Pancreas (tissue), 10 donors: ENCODE measurements at regions not wholly inside any gene's neighbourhood (a gene's known extent, or its start where the extent isn't known, plus 50 kb on each side); places are given as distances from the start of the nearest gene placed in this dataset.

Experiments
- ATAC-seq, 4 donors: fragments of 200-7000 bp; cut with Tn5 transposase; one replicate each; pipeline versions ENCODE4 v1.8.0 to v1.9.1; 2020; ENCODE audit warnings: mild to moderate bottlenecking in 4 of 4, moderate library complexity in 4 of 4
- DNase-seq, 6 donors: peaks; one replicate each; pipeline ENCODE4 v3.0.0-alpha.2; 2020
- FAIRE-seq: peaks from 2 replicates; lab custom pipeline; 2012; peaks lifted over from hg19 to GRCh38; lab: Jason Lieb, UNC
- H3K27ac ChIP-seq, 4 donors: fragments of 200-600 bp; sonication (generic); 1 replicate in 3 of 4; 2 replicates in 1 of 4; pipeline versions ENCODE4 v1.5.0 to v1.8.0; 2020
- H3K27me3 ChIP-seq, 4 donors: fragments of 200-600 bp; one replicate each; pipeline ENCODE4 v1.8.0; 2021
- H3K36me3 ChIP-seq, 3 donors: fragments of 200-600 bp; sonication (generic) in 1 of 3; one replicate each; pipeline versions ENCODE4 v1.5.0 to v1.8.0; 2020 to 2021
- H3K4me1 ChIP-seq, 3 donors: fragments of 200-600 bp; one replicate each; pipeline ENCODE4 v1.8.0; 2021
- H3K4me3 ChIP-seq, 4 donors: fragments of 200-600 bp; sonication (generic) in 2 of 4; one replicate each; pipeline versions ENCODE4 v1.5.0 to v1.8.0; 2020 to 2021
- H3K9me3 ChIP-seq, 4 donors: fragments of 200-600 bp; one replicate each; pipeline ENCODE4 v1.8.0; 2021
- WGBS, 2 donors: extraction: QIAGEN DNeasy Blood & Tissue Kit; methylation state at CpG; one replicate each; pipeline ENCODE4 v1.1.7; 2013; 5-methylcytosine and 5-hydroxymethylcytosine counted together
- intact Hi-C, 3 donors: fragments of 100-400 bp; cut with DNase I; formaldehyde crosslinking; loops; one replicate each; pipeline versions ENCODE4 v1.11.1 to v1.14.2; 2022
- TF ChIP-seq, protein P1 (sequence below), 4 donors: fragments of 200-600 bp; sonication (generic) in 3 of 4; IDR thresholded peaks; one replicate each; pipeline versions ENCODE4 v1.5.0 to v1.8.0; 2021; ENCODE audit warnings: antibody characterized with exemption in 4 of 4
- donor health status: healthy with polysubstance abuse.
- donor health status: DM: no; HTN: no; CAD: no; lungs with moderate emphysema.
- donor health status: DM: no; HTN: no; CAD: no.
- donor health status: control.
- donor health status: control.
- donor health status: Bipolar disorder and iron deficiency.
- donor health status: DM: yes; HTN: yes; CAD: no.
- donor health status: DM: no; HTN: no; CAD: no.
- donor health status: DM: no; HTN: no; CAD: no.
- donor health status: DM: yes; HTN: yes; CAD: no.

- no peak overlapping the region for H3K4me3 ChIP-seq
- DNase-seq, result peak in 2 of 6 donors; percentile 10 to 64
- no peaks in the 10 kb centered on the region for H3K36me3 ChIP-seq
- intact Hi-C loops, result no loop called here
- TF ChIP-seq, protein P1, sequence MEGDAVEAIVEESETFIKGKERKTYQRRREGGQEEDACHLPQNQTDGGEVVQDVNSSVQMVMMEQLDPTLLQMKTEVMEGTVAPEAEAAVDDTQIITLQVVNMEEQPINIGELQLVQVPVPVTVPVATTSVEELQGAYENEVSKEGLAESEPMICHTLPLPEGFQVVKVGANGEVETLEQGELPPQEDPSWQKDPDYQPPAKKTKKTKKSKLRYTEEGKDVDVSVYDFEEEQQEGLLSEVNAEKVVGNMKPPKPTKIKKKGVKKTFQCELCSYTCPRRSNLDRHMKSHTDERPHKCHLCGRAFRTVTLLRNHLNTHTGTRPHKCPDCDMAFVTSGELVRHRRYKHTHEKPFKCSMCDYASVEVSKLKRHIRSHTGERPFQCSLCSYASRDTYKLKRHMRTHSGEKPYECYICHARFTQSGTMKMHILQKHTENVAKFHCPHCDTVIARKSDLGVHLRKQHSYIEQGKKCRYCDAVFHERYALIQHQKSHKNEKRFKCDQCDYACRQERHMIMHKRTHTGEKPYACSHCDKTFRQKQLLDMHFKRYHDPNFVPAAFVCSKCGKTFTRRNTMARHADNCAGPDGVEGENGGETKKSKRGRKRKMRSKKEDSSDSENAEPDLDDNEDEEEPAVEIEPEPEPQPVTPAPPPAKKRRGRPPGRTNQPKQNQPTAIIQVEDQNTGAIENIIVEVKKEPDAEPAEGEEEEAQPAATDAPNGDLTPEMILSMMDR (IDR thresholded peaks at IDR 0.05), result no peak
- no peaks in the 10 kb centered on the region for H3K9me3 ChIP-seq
- ATAC-seq, result no peak
- FAIRE-seq, result no peak
- H3K4me1 ChIP-seq, result no peaks in the 10 kb centered on the region
- 90 to 95% methylated on average over 31 to 34 of the region's 34 CpGs for WGBS, 2 donors
- H3K27me3 ChIP-seq, result no peaks in the 10 kb centered on the region
- H3K27ac ChIP-seq, result no peak overlapping the region
These were observed 205.6 kb downstream of the FRK start for GRCh38 chr6:115854866-115855665.

GRCh38 chr6:115847671-115848070 is 213.0 kb downstream of the FRK start:
- no peak for FAIRE-seq
- H3K36me3 ChIP-seq, result no peaks in the 10 kb centered on the region
- H3K27ac ChIP-seq, result no peak overlapping the region
- TF ChIP-seq, protein P1 (IDR thresholded peaks at IDR 0.05), result no peak
- no peak overlapping the region for H3K4me3 ChIP-seq
- H3K27me3 ChIP-seq, result peaks cover 0 to 5% (median 0%) of the 10 kb centered on the region in 4 donors
- intact Hi-C loops, result no loop called here
- DNase-seq, result no peak
- H3K9me3 ChIP-seq, result no peaks in the 10 kb centered on the region
- H3K4me1 ChIP-seq, result no peaks in the 10 kb centered on the region
- ATAC-seq, result no peak

DNA sequence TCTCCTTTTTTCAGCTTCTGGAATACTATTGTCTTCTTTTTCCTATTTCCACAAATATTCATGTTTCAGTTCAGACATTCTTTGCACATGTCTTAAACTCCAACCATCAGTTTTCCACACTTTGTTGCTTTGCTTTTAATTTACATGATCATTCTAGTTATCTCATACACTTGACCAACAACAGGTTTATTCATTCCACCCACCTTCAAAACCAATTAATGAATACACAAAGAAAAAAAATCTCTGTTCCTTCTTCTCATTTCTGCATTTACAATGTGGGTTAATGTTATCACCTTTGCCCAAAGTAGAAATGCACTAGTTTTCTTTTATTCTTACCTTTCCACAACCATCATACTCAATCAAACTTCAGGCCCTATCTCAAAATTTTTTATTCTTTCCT is 216.7 kb downstream of the FRK start:
- intact Hi-C loops, result no loop called here
- Histone ChIP-seq H3K4me3 (no peak overlapping the region), H3K4me1 (no peaks in the 10 kb centered on the region), H3K27me3 (peaks cover 0 to 5% (median 0%) of the 10 kb centered on the region in 4 donors), H3K36me3 (no peaks in the 10 kb centered on the region), H3K9me3 (no peaks in the 10 kb centered on the region), H3K27ac (no peak overlapping the region)
- ATAC-seq, result no peak
- no peak for FAIRE-seq
- DNase-seq, result no peak
- TF ChIP-seq, protein P1 (IDR thresholded peaks at IDR 0.05), result no peak

GRCh38 chr6:115842338-115842737 is 218.4 kb downstream of the FRK start:
- Histone ChIP-seq H3K4me3 (no peak overlapping the region), H3K27me3 (peaks cover 0 to 5% (median 0%) of the 10 kb centered on the region in 4 donors), H3K36me3 (no peaks in the 10 kb centered on the region), H3K27ac (no peak overlapping the region), H3K4me1 (no peaks in the 10 kb centered on the region), H3K9me3 (no peaks in the 10 kb centered on the region)
- WGBS, 2 donors, result 78 to 83% methylated on average over 3 of the region's 3 CpGs
- FAIRE-seq (no peak), ATAC-seq (no peak), DNase-seq (no peak)
- intact Hi-C loops, result no loop called here
- TF ChIP-seq, protein P1 (IDR thresholded peaks at IDR 0.05), result no peak

- Histone ChIP-seq H3K4me3 (no peak overlapping the region), H3K9me3 (no peaks in the 10 kb centered on the region), H3K27me3 (no peaks in the 10 kb centered on the region), H3K36me3 (no peaks in the 10 kb centered on the region), H3K27ac (no peak overlapping the region), H3K4me1 (no peaks in the 10 kb centered on the region)
- FAIRE-seq, result no peak
- ATAC-seq, result no peak
- no peak for DNase-seq
- 85 to 86% methylated on average over 7 of the region's 7 CpGs for WGBS, 2 donors
- TF ChIP-seq, protein P1 (IDR thresholded peaks at IDR 0.05), result no peak
- intact Hi-C loops, result no loop called here
These were observed 221.0 kb downstream of the FRK start for GRCh38 chr6:115839583-115840181.
